Erythroblast (primary cell): ENCODE measurements at regions not wholly inside any gene's neighbourhood (a gene's known extent, or its start where the extent isn't known, plus 50 kb on each side); places are given as distances from the start of the nearest gene placed in this dataset.

Experiments used
- GATA1 ChIP-seq: IDR thresholded peaks from 2 replicates; pipeline ENCODE4 v1.6.1; 2011; ENCODE audit warnings: low read depth, mild to moderate bottlenecking, control low read depth, low read length, moderate library complexity
- POLR2A ChIP-seq: IDR thresholded peaks from 2 replicates; pipeline ENCODE4 v1.6.1; 2011; ENCODE audit warnings: mild to moderate bottlenecking, low read length

DNA sequence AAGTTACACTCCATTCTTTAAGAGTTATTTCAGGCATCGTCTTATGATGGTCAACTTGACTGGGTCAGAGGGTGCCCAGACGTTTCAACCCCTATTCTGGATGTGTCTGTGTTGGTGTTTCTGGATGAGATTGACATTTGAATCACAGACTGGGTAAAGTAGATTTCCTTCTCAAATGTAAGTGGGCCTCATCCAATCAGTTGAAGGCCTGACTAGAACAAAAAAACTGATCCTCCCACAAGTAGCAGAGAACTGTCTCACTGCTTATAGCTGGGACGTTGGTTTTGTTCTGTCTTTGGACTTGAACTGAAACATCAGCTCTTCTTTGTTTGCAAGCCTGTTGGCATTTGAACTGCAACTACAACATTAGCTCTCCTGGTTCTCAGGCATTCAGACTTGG lies 76.3 kb upstream of the LYZL1 start:
- no peak for TF ChIP-seq POLR2A
- TF ChIP-seq GATA1: no peak
